ENCODE measurements at regions not wholly inside any gene's neighbourhood (a gene's known extent, or its start where the extent isn't known, plus 50 kb on each side); places are given as distances from the start of the nearest gene placed in this dataset.

DNA sequence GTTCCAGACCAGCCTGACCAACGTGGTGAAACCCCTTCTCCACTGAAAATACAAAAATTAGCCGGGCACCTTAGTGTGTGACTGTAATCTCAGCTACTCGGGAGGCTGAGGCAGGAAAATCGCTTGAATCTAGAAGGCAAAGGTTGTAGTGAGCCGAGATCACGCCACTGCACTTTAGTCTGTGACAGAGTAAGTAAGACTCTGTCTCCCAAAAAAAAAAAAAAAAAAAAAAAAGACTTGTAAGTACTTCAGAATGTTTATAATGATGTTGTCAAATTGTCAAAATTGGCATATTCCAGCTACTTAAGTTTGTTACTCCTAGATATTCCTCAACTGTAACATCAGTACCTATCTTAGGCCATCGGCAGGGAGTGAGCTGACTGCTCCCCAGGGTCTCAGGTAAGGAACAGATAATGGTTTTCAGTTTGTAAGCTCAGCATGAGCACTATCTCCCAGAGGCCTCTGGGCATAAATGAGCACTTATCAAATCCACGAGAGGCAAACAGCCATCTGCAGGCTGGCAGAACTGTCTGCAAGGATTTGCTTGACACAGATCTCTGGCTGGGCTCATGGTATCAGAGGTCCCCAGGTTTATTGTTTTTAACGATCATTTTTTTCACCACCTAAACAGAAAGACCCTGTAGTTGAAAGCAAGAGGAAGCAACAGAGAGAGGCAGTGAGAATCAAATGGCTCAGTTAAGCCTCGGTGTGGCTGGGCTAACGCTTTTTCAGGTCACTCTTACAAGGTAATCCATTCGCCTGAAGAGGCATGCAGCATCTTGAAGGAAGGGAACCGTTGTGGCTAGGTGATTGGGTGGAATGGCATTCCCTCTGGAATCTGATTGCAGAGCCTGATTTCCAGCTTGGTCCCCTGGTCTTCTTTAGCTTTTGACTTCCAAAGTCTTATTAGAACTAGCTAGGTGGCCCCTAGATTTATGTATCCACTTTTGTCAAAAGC, 115.9 kb downstream of the LY86 start:
- no peak for DNase-seq

DNA sequence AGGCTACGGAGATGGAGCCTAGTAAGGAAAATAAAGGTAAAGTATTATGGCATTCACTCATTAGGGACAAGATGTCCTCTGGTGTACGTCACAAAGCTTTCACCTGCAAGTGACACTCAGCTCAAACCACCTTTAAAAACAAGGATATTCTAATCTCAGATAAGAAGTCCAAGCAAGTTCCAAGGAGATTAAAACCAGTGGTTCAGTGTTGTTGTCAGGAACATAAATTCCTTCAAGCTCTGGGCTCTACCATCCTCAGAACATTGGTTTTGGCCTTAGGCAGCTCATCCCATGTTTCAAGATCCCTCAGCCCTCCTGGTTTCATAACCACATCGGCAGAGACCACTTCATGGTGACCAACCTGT, 116.5 kb downstream of the LY86 start:
- no peak for DNase-seq

DNA sequence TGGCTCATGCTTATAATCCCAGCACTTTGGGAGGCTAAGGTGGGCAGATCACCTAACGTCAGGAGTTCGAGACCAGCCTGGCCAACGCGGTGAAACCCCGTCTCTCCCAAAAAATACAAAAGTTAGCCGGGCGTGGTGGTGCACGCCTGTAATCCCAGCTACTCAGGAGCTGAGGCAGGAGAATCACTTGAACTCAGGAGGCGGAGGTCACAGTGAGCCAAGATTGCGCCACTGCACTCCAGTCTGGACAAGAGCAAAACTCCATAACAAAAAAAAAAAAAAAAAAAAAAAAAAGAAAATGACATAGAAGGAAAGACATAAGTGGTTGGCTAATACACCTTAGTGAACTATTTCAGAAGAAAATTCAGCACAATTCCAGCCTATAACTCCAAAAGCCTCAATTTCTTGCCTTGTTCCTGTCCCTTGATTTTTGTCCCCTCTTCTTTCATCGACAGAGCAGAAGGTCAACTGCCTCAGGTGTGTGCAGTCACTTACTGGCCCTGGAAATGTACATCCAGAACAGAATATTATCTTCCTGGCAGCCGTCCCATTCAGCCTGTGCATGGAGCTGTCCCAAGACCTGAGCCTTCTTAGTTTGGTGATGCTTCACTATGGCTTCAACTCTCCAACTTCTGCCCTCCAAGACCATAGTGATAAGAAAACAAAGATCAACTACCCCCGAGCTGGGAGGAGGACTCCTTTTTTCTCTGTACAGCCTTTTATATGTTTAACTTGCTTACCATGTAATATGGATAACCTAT, 117.6 kb downstream of the LY86 start:
- no peak for DNase-seq

DNA sequence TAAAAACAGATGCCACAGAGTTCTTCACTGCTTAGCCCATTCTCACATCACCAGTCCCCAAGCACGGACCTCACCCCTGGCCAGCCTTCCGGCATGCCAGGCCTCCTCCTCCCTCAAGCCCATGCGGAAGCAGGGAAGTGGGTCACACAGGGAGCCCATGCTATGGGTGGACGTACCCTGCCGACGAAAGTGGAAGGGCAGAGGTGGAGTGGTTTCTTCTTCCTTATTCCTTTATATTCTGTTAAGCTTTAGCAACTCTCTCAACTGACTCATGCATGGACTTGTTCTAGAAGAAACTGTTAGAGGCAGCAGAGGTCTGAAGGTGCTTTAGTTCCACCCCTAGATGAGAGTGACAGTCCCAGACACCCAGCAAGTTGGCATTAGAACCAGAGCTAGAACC, 118.6 kb downstream of the LY86 start:
- DNase-seq = peak; percentile 87

DNA sequence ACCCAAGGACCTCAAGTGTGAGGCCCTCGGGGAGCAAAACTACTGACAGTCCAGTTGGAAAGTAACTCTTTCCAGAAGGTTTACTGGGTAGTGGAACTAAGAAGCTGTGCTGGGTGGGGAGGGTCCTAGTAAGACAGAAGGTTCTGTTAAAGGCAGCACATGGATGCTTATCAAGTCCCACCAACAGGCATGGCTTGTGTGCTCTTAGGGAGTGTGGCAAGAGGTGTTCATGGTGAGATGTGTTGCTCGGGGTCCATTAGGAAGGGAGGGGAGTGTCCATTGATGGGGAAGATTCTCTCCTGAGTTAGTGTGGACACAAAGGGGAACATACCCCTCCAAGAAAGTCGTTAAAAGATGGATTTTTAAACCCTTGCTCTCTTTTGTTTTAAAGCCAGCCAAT, 120.6 kb downstream of the LY86 start:
- no peak for DNase-seq

DNA sequence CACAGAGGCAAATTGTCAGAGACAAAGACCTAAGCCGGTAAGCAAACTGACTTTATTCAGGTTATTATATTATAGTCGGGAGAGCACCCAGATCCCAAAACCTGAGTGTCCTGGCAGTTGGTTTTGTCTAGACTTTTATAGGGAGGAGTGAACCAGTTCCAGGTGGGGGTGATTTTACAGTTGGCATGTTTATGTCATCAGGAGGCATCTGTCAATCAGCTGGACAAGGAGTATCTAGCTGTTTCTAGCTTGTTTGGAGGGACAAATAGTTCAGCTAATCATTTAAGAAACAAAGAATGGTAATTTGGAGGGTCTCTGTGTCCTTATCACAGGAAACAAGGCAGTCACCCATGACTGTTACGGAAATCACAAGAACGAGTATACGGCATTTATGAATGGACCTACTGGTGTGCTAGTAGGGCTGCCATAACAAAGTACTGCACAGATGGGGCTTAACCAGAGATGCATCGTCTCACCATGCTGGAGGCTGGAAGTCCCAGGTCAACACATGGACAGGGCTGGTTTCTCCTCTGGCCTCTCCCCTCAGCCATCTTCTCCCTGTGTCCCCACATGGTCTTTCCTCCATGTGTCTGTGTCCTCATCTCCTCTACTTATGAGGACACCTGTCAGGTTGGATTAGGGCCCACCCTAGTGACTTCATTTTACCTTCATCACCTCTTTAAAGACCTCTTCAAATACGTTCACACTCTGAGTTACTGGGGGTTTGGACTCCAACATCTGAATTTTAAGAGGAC, 122.7 kb downstream of the LY86 start:
- DNase-seq = no peak

DNA sequence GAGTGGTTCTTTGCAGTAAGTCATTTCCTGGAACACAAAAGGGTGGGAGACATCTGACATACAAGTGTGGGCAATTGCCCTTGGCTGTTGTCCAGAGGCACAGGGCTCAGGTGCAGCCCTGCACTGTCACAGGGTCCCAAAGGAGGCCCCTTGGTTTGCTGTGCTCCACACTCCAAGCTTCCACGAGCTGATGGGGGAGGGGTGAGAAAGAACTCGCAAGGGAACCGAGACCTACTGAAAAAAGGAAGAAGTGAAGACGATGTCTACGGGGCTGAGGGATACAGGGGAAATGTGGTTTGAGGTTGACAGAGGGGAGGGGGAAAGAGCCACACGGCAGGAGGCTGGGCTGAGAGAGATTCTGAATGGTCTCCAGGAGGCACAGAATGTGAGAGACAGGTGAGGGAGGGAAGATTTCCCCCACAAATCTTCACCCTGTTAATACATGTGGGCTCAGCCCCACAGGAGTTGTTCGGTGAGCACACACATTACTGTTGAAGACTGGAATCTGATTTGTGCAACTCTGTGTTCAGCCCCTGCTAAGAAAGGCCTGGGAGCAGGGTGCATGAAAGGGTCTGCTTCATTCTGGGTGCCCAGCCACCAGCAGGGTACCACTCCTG, 123.4 kb downstream of the LY86 start:
- peak; percentile 61 for DNase-seq

DNA sequence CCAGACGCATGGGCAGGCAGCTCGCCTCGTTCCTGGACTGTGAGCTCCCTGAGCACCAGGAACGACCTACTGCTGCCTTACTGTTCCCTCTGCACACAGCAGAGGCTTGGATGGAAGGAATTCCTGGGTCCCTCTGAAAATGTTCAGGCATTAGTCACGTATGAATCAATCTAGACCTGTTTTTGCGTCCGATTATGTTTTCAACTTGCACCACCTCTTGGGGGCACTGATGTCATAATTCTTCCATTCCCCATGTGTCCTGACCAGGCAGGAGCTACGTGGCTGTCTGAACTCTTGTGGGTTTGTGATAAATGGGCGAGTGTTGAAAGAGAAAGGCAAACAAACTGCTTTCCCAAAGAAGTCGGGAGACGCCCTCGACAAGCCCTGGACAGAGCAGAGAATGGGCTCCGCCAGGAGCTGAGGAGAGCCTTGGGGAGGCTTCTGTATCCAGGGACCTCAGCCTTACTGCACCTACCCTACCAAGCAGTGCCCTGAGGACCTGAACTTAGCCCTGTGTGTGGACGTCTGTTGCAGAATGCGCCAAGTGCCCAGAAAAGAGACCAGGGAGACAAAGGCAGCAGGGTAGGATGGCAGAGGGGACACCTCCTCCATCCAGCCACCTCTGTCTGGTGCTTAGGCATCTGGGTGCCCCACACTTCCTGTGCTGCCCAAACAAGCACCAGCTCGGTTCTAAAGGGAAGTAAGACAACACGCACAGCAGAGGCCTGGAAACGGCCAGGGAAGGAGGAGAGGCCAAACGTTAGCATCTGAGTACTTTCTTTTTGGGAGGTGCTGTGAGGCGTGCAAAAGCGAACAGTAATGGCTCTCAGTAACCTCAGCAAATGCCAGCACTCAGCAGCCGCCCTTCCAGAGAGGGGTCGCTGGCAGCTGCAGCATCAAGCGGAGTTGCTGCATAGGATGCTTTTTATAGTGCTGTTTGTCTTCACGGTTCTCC, 124.2 kb downstream of the LY86 start:
- peak; percentile 76 for DNase-seq

DNA sequence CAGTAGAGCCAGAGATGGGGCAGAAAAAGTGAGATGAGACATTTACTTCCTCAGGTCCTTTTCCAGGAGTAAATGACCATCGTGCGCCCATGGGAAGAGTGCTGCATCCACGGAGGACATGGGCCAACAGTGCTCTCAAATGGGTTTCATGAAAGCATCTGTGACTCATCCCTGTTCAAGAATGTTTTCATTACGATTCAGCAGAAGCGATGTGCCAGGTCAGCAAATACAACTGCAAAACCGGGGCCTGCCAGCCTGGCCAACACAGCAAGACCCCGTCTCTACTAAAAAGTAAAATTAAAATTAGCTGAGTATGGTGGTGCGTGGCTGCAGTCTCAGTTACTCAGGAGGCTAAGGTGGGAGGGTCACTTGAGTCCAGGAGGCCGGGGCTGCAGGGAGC, 125.1 kb downstream of the LY86 start:
- DNase-seq = peak; percentile 48

DNA sequence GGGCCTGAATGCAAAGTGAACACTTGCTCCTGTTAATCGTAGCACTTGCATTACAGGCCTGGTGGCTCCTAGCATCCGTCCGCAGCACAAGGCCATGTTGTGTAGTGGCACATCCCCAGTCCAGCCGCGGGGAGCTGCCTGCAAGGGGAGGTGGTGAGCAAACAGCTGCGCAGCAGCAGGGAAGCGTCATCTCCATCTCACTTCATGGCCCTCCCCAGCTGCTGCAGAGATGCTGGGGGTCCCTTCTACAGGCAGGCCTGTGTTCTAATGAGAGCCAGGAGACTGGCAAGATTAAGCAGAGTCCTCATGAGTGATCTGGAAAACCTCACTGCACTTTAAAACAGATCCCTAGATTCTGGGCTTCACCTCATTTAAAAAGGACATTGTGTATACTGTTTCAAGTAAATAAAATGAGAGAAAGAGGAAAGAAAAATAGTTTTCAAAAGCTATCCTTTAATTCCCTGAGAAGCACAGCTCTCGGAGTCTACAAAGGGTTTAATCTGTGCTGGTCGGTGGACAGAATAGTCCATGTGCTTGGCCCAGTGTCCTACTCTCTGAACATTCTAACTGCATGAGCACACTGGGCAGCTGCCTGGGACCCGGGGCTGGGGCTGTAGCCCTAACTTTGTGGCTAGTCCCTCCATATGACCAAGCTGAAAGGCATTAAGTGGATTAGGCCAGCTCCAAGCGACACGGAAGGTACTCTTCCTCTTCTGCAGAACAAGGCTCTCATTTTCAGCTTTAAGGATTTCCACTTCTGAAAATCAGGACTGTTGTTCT, 125.8 kb downstream of the LY86 start:
- DNase-seq = no peak

DNA sequence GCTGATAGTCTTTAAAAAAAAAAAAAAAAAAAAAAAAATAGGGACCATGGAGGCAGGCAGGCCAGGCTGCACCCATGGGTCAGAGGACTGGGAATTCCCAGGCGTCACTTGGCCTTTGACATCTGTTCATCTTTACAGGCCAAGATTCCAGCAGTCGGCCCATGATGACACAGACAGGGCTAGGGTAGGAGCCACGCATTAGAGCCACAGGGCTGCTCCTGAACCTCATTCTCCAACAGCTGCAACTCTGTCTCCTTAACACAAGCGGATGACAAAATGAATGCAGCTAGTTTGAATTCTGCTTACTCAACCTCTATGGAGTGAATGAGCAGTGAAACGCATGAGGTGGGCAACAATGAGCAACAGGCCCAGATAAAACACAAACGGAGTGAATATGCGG, 126.4 kb downstream of the LY86 start:
- DNase-seq = no peak

DNA sequence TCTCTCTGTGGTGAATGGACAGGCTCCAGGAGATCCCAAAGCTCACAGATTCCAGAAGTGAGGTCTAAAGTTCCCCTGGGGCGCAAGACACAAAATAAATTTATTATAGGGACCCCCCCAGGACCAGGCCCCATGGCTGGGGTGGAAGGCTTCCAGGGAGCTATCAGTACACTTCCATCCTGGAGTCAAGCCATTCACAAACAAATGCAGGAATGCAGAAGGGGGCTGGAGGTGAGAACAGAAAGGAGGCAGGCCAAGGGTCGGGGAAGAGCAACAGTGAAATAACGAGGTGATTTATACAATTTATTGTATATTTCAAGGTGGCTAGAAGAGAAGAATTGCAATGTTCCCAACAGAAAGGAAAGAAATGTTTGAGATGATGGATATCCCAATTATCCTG, 126.9 kb downstream of the LY86 start:
- no peak for DNase-seq

DNA sequence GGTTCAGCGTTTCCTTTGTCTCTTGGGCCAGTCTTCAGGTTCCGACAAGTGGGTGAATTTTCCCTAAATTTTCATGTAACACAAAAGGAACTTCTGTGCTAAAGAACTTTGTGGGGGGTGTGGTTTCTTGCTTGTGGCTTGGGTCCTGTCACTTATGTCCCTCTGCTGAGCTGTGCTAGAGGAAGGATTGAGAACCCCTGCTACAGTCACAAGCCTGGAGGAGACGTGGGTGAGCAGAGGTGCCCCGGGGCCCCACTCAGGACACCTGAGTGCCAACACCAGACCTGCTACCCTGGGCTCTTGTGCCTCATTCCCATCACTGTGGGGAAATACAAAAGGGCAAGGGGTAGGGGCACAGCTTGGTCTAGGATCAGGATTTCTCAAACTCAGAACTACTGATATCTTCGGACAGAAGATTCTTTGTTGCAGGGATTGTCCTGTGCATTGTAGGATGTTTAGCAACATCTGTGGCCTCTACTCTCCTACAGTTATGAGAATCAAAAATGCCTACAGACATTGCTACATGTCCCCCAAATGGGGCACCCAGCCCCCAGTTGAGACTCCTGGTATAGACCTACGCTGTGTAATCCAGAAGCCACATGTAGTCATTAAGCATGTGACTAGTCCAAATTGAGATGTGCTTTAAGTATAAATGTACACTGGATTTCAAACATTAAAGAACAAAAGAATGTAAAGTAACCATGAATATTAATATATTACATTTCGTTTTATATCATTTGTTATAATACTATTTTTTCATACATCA, 128.7 kb downstream of the LY86 start:
- no peak for DNase-seq

DNA sequence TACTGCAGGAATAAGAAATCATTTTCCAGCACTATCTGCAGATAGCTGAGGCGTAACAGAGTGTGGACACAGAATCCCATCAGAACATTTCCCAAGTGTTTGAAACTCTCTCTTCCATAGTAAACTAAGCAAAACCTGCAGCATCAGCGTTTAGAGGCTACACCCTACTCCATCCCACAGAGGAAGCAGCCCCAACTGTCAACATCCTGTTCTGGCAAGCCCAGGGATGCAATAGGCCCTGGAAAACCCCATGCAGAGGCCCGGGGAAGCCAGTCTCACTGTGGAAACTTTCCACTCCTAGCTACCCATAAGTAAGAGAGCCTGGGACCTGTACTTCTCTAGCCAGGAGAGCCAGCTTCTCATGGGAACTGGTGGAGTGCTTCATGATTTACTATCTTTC, 129.4 kb downstream of the LY86 start:
- peak; percentile 93 for DNase-seq

DNA sequence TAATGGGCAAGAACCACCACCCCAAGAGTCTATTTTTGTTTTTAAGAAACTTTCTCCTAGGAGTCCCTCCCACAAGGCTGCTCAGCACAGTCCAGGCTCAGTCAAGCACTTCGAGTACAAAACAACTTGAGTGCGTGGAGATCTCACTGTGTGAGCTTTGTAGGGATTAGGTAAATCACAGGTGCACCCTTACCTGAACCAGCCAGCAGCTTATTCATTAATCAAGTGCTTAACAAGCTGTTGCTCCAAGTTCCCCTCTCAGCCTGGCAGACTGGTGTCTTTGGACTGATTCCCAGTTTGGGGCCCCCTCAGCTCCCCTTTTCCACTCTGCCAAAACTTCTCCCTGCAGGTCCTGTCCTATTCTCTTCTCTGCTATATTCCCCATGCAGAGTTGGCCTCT, 133.1 kb downstream of the LY86 start:
- no peak for DNase-seq

DNA sequence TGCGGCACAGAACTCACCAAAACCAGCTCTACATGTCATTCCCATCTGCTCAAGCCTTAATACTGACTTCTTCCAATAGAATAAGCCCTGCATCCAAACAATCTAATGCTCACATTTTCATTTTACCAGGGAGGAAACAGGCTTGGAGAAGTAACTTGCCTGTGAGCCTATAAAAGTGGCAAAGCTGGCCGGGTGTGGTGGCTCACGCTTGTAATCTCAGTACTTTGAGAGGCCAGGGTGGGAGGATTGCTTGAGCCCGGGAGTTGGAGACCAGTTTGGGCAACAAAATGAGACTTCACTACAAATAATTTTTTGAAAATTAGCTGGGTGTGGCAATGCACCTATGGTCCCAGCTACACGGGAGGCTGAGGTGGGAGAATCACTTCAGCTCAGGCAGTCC, 133.7 kb downstream of the LY86 start:
- no peak for DNase-seq

DNA sequence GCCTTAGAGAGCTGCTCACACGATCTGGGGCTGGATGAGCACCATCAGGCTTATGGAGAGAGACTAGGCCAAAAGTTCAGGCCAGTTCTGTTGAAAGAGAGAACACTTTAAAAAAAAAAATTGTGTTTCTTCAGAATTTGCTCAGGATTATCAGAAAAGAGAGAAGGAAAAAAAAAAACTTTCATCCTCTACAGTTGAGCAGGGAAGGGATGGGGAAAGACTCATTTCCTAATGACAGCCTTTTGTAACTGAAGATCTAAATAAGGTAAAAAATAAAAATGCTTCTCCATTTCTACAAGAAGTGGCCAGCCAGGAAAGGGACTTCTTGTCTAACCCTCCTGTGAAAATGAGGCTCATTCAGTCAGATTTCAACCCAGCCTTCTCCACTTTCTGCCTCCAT, 134.8 kb downstream of the LY86 start:
- DNase-seq = no peak

DNA sequence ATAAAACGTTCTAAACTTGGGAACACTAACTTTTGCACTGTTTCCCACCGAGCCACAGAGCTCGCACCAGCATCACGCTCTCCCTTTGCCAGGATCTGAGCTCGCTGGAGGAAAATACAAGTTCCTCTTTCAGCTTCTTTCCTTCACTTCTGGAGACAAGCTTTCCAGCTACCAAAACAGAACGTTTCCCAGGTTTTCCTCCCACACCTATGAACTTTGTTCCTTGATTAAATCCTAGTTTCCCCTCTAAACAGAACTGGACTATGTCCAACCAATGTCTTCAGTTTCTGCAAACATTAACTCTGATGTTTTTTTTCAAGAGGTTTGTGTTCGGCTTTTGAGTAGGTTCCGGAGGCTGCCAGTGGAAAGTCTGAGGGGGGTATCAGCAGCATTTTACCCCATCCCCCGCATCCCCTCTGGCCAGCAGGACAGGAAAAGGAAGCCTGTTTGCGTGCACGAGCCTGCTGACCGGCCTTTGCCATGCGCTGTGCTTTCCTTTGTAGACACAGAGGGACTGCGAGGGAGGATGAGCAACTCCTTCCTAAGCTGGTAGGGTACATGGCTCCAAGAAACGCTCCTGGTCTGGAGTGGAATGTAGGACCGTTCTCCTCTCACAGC, 135.5 kb downstream of the LY86 start:
- DNase-seq = peak; percentile 70
